HEK293 (cell line): ENCODE measurements at regions not wholly inside any gene's neighbourhood (a gene's known extent, or its start where the extent isn't known, plus 50 kb on each side); places are given as distances from the start of the nearest gene placed in this dataset.

Experiments
- CTCF ChIA-PET: fragments of 350-600 bp; formaldehyde crosslinking; extraction: SDS; loops from one replicate; lab custom pipeline; 2021; ENCODE audit warnings: antibody characterized with exemption; lab: Yijun Ruan, JAX
- POLR2A ChIA-PET: fragments of 300-600 bp; formaldehyde crosslinking; extraction: SDS; loops from one replicate; lab custom pipeline; 2020; ENCODE audit warnings: antibody characterized with exemption, inconsistent platforms; lab: Yijun Ruan, JAX
- H3K27ac ChIP-seq: fragments of 200-500 bp; sonication (Bioruptor generic); 2 replicates; pipeline ENCODE4 v1.5.1; 2014; ENCODE audit warnings: low read depth, low read length, control low read depth, inconsistent platforms; ENCODE audit errors: extremely low read depth
- H3K36me3 ChIP-seq, 2 experiments: fragments of 200-500 bp in 1 of 2; sonication (Bioruptor generic) in 1 of 2; 1 replicate in 1 of 2; 2 replicates in 1 of 2; pipeline ENCODE4 v1.5.1; 2014 to 2017; ENCODE audit warnings: inconsistent platforms in 2 of 2, low read length in 2 of 2; ENCODE audit not compliant: control insufficient read depth in 2 of 2, insufficient read depth in 1 of 2
- H3K4me1 ChIP-seq: fragments of 200-500 bp; sonication (Bioruptor generic); 2 replicates; pipeline ENCODE4 v1.5.1; 2014; ENCODE audit warnings: mild to moderate bottlenecking, low read length, inconsistent platforms; ENCODE audit not compliant: control insufficient read depth, insufficient read depth
- H3K4me3 ChIP-seq: 2 replicates; pipeline ENCODE4 v1.5.1; 2011; ENCODE audit warnings: low read depth, mild to moderate bottlenecking, control low read depth, low read length, moderate library complexity
- H3K9me3 ChIP-seq: fragments of 200-500 bp; sonication (Bioruptor generic); 2 replicates; pipeline ENCODE4 v1.5.1; 2014; ENCODE audit warnings: low read depth, low read length, inconsistent platforms; ENCODE audit not compliant: control insufficient read depth, insufficient read depth
- BCL11A ChIP-seq: fragments of 450-650 bp; formaldehyde crosslinking; IDR thresholded peaks from 2 replicates; pipeline ENCODE4 v1.5.1; 2016; ENCODE audit warnings: low read depth, missing biosample characterization, missing genetic modification characterization
- INSM2 ChIP-seq: fragments of 450-650 bp; formaldehyde crosslinking; IDR thresholded peaks from 2 replicates; pipeline ENCODE4 v1.5.1; 2016; ENCODE audit warnings: missing biosample characterization, missing genetic modification characterization
- KLF10 ChIP-seq: fragments of 450-650 bp; IDR thresholded peaks from 2 replicates; pipeline ENCODE4 v1.5.1; 2018; ENCODE audit warnings: missing biosample characterization, mild to moderate bottlenecking, missing genetic modification characterization
- KLF16 ChIP-seq: fragments of 450-650 bp; formaldehyde crosslinking; IDR thresholded peaks from 2 replicates; pipeline ENCODE4 v1.5.1; 2017; ENCODE audit warnings: missing biosample characterization, missing genetic modification characterization
- REPIN1 ChIP-seq: fragments of 450-650 bp; formaldehyde crosslinking; IDR thresholded peaks from 2 replicates; pipeline ENCODE4 v1.5.1; 2017; ENCODE audit warnings: missing biosample characterization, missing genetic modification characterization, low read depth
- TSHZ1 ChIP-seq: fragments of 450-650 bp; formaldehyde crosslinking; IDR thresholded peaks from 2 replicates; pipeline ENCODE4 v1.5.1; 2016; ENCODE audit warnings: missing biosample characterization, missing genetic modification characterization, borderline replicate concordance
- ZBTB21 ChIP-seq: fragments of 450-650 bp; formaldehyde crosslinking; IDR thresholded peaks from 2 replicates; pipeline ENCODE4 v1.5.1; 2017; ENCODE audit warnings: missing biosample characterization, missing genetic modification characterization
- ZBTB7A ChIP-seq: fragments of 450-650 bp; formaldehyde crosslinking; IDR thresholded peaks from 2 replicates; pipeline ENCODE4 v1.5.1; 2016; ENCODE audit warnings: low read depth, missing biosample characterization, missing genetic modification characterization
- ZBTB8A ChIP-seq: fragments of 450-650 bp; formaldehyde crosslinking; IDR thresholded peaks from 2 replicates; pipeline ENCODE4 v1.5.1; 2016; ENCODE audit warnings: missing biosample characterization, missing genetic modification characterization
- ZFHX2 ChIP-seq: fragments of 450-650 bp; formaldehyde crosslinking; conservative IDR thresholded peaks from 2 replicates; pipeline ENCODE4 v1.5.1; 2016; ENCODE audit warnings: missing biosample characterization, missing genetic modification characterization
- ZNF157 ChIP-seq: fragments of 450-650 bp; formaldehyde crosslinking; IDR thresholded peaks from 2 replicates; pipeline ENCODE4 v1.5.1; 2016; ENCODE audit warnings: missing biosample characterization, missing genetic modification characterization
- ZNF16 ChIP-seq: fragments of 450-650 bp; formaldehyde crosslinking; IDR thresholded peaks from 2 replicates; pipeline ENCODE4 v1.5.1; 2016; ENCODE audit warnings: low read depth, missing biosample characterization, missing genetic modification characterization
- ZNF2 ChIP-seq: fragments of 450-650 bp; formaldehyde crosslinking; IDR thresholded peaks from 2 replicates; pipeline ENCODE4 v1.5.1; 2016; ENCODE audit warnings: missing biosample characterization, missing genetic modification characterization
- ZNF24 ChIP-seq: fragments of 450-650 bp; formaldehyde crosslinking; IDR thresholded peaks from 2 replicates; pipeline ENCODE4 v1.5.1; 2016; ENCODE audit warnings: missing biosample characterization, missing genetic modification characterization
- ZNF335 ChIP-seq: fragments of 450-650 bp; formaldehyde crosslinking; conservative IDR thresholded peaks from 2 replicates; pipeline ENCODE4 v1.5.1; 2016; ENCODE audit warnings: missing biosample characterization, missing genetic modification characterization
- ZNF341 ChIP-seq: fragments of 450-650 bp; formaldehyde crosslinking; IDR thresholded peaks from 2 replicates; pipeline ENCODE4; 2016; ENCODE audit warnings: low read depth, missing biosample characterization, missing genetic modification characterization
- ZNF518A ChIP-seq: fragments of 450-650 bp; formaldehyde crosslinking; conservative IDR thresholded peaks from 2 replicates; pipeline ENCODE4 v1.5.1; 2016; ENCODE audit warnings: low read depth, missing biosample characterization, missing genetic modification characterization
- ZNF529 ChIP-seq: fragments of 450-650 bp; formaldehyde crosslinking; IDR thresholded peaks from 2 replicates; pipeline ENCODE4 v1.5.1; 2017; ENCODE audit warnings: missing genetic modification characterization, missing biosample characterization; ENCODE audit not compliant: insufficient replicate concordance
- ZNF580 ChIP-seq: fragments of 450-650 bp; formaldehyde crosslinking; IDR thresholded peaks from 2 replicates; pipeline ENCODE4 v1.5.1; 2016; ENCODE audit warnings: missing biosample characterization, missing genetic modification characterization
- ZNF670 ChIP-seq: fragments of 450-650 bp; formaldehyde crosslinking; IDR thresholded peaks from 2 replicates; pipeline ENCODE4 v1.5.1; 2016; ENCODE audit warnings: missing biosample characterization, missing genetic modification characterization, low read depth
- ZNF768 ChIP-seq: fragments of 450-650 bp; formaldehyde crosslinking; IDR thresholded peaks from 2 replicates; pipeline ENCODE4 v1.5.1; 2018; ENCODE audit warnings: missing biosample characterization, mild to moderate bottlenecking, missing genetic modification characterization

- no peak for TF ChIP-seq ZNF768 (tag by site-specific recombination)
- TF ChIP-seq ZNF157 = peak; percentile 90
- no peaks in the 10 kb centered on the region for H3K36me3 ChIP-seq
- ChIA-PET CTCF (interaction anchor here (0.7 kb wide), 1 partner anchor 20 kb away, joined by 3 read pairs; no protein-coding TSS in a partner anchor), POLR2A (no interaction called here)
- no peak overlapping the region for H3K4me3 ChIP-seq
- no peaks in the 10 kb centered on the region for H3K4me1 ChIP-seq
- H3K27ac ChIP-seq = no peak overlapping the region
- H3K9me3 ChIP-seq = no peaks in the 10 kb centered on the region
These were observed 425.4 kb downstream of the MED13L start for GRCh38 chr12:115852054-115852453.

GRCh38 chr12:115850957-115851356, 426.5 kb downstream of the MED13L start:
- CTCF ChIA-PET = no interaction called here

More at GRCh38 chr12:115850957-115851356, 426.5 kb downstream of the MED13L start:
- TF ChIP-seq KLF16 = no peak
- TF ChIP-seq TSHZ1 (tag by site-specific recombination) = no peak
- TF ChIP-seq ZNF518A (tag by site-specific recombination) = no peak
- TF ChIP-seq ZNF335 = no peak
- TF ChIP-seq KLF10 (tag by site-specific recombination) = no peak
- TF ChIP-seq REPIN1 (tag by site-specific recombination) = no peak
- TF ChIP-seq ZNF16 (tag by site-specific recombination) = no peak
- no peak for TF ChIP-seq ZFHX2 (tag by site-specific recombination)
- TF ChIP-seq ZBTB7A (tag by site-specific recombination) = no peak
- TF ChIP-seq ZNF580 (tag by site-specific recombination) = no peak
- TF ChIP-seq ZNF670 (tag by site-specific recombination) = no peak
- TF ChIP-seq ZNF341 (tag by site-specific recombination) = no peak
- no peak for TF ChIP-seq ZBTB8A (tag by site-specific recombination)
- no peak for TF ChIP-seq ZNF529
- no peak for TF ChIP-seq ZBTB21 (tag by site-specific recombination)
- TF ChIP-seq BCL11A (tag by site-specific recombination) = no peak
- TF ChIP-seq ZNF2 (tag by site-specific recombination) = no peak
- TF ChIP-seq INSM2 (tag by site-specific recombination) = no peak
- TF ChIP-seq ZNF24 = no peak
- no peaks in the 10 kb centered on the region for H3K4me1 ChIP-seq
- H3K9me3 ChIP-seq = no peaks in the 10 kb centered on the region
- no peaks in the 10 kb centered on the region for H3K36me3 ChIP-seq
- no peak overlapping the region for H3K27ac ChIP-seq
- POLR2A ChIA-PET = no interaction called here
- H3K4me3 ChIP-seq = no peak overlapping the region
